HG03196 (cell line): ENCODE measurements at regions not wholly inside any gene's neighbourhood (a gene's known extent, or its start where the extent isn't known, plus 50 kb on each side); places are given as distances from the start of the nearest gene placed in this dataset.
"Not testable (repeated sequence)": the region's sequence is repeated elsewhere in the genome, so short reads cannot be mapped to it uniquely, and the experiment has no call there.

Experiments
- ATAC-seq: cut with Tn5 transposase; IDR thresholded peaks from one replicate; pipeline ENCODE4 v1.9.1; 2021; ENCODE audit not compliant: unreplicated experiment

DNA sequence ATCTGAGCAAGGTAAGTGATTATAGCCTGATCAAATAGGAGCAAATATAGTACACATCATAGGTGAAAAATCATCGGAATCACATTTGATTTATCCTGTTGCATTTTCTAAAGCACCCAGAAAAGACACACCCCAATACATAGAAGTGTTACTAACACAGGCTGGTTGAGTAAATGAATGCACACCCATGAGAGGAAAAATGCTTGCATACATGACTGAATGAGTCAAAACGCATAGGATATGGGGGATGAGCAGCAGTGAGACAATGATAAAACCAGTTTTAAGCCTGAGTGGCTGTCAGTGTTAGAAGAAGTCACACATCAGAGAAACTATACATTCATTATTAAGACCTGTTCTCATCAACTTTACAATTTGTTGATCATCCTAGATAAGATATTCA lies 449.6 kb upstream of the CDH20 start:
- ATAC-seq = no peak

DNA sequence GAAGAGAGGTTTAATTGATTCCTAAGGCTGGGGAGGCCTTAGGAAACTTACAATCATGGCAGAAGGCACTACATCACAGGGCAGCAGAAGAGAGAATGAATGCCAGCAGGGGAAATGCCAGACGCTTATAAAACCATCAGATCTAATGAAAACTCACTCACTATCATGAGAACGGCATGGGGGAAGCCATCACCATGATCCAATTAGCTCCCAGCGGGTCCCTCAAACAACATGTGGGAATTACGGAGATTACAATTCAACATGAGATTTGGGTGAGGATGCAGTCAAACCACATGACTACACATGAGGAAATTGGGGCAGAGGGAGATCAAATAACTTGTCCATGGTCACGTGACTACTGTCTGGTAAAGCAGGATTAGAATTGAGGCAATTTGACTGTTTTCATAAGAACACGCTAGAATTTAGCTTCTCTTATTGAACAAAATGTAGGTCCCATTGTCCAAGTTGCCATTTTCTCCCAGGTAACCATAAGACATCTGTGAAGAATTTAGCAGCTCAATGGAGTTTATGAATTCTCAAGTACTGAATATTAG lies 445.1 kb upstream of the CDH20 start:
- ATAC-seq = no peak

DNA sequence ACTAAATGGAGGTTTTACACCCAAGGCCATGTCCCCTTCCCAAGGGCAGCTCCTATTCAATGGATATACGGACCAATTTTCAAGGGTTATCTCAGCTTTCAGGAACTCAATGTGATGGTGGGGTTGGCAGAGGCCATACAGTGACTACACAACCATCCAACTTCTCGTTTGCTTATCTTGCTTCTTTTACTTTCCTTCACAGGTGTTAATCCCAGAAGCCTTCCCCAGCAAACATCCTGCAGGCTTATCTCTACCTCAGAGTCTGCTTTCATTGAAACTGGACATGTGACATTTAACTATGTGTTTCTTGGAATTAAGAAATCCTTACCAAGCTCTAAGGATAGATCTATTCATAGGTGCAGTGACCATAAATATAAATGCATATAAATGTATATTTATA lies 443.8 kb upstream of the CDH20 start:
- ATAC-seq = no peak

DNA sequence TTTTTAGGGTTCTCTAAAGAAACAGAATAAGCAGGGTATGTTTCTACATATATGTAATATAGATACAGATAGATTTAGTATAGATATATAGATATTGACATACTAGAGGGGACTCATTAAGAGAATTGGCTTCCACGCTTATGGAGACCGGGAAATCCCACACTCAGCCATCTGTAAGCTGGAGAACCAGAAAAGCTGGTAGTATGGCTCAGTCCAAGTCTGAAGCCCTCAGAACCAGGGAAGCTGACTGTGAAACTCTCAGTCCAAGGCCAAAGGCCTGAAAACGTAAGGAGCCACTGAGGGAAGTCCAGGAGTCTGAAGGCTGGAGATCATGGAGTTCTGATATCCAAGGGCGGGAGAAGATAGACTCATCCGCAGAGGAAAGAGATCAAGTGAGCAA lies 441.3 kb upstream of the CDH20 start:
- ATAC-seq = no peak

DNA sequence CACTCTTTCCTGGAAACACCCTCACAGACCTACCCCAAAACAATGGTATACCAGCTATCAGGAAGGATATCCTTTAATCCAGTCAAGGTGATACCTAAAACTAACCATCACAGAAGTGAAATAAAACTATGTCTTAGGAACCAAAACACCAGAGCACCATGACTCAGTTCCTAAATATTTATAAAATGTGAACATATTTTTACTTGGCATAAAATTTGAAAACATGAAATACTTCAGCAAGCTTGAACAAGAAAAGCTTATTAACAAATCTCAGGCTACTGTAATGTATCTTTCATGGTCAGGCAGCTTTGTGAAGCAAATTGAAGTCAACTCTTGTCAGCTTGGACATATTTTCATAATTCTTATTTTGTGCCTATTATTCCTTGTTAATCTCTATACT lies 440.8 kb upstream of the CDH20 start:
- no peak for ATAC-seq

DNA sequence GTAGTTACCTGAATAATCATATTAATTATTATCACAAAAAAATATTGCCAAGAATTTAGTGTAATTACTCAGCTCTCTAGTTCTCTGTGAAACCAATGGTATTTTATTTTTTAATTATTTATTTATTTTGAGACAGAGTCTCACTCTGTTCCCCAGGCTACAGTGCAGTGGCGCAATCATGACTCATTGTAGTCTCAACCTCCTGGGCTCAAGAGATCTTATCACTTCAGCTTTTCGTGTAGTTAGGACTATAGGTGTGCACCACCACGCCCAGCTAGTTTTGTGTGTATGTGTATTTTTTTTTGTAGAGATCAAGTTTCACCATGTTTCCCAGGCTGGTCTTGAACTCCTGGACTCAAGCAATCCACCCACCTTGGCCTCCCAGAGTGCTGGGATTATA lies 440.4 kb upstream of the CDH20 start:
- ATAC-seq = no peak

DNA sequence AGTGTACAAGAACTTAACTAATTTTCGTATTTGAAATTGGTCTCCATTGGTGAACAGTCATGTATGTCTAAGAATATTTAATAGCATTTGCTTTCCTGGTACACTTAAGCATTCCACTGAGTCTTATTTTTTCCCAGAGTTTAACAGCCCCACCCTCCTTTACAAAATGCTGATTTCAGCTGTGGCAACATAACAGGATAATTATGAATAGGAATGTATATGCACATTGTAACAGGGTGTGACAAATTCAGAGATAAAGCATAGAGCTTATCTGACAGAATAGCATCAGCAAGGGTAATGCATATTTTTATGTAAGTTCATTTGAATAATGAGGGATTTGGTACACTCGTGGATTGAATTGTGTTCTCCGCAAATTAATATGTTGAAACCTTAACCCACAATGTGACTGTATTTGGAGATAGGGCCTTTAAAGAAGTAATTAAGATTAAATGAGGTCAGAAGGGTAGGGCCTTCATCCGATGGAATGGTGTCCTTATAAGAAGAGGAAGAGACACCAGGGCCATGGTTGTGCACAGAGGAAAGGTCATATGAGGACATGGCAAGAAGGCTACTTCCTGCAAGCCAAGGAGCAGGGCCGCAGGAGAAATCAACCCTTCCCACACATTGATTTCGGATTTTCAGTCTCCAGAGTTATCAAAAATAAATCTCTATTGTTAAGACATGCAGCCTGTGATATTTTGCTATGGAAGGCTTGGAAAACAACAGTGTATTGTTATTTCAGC lies 439.7 kb upstream of the CDH20 start:
- ATAC-seq = no peak

DNA sequence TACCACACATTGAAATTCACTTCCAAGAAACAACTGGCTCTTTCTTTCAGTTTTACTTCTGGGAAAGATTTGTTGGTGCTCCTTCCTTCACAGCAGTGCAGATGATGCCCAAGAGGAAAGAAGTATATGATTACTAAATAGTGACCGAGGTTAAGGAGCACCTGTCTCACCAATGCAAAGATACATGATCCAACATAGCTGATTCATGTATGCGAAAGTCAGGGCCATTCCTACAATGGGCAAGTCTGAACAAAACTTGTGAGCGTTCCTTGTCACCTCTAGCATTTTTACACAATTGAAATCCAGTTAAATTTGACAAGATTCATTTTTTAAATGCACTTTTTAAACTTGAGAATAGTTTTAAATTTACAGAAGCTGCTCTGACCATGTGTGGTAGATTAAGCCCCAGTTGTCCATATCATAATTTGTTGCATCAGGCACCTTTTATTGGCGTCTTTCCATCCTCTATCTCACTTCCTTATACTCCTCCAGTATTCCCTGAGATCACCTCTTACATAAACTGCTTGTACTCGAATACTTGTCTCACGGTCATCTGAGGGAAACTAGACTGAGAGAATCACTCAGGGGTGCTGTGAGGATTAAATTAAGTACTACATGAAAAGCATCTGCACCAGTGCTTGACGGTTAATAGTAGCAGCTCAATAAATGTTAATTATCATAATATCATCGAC lies 438.8 kb upstream of the CDH20 start:
- no peak for ATAC-seq

DNA sequence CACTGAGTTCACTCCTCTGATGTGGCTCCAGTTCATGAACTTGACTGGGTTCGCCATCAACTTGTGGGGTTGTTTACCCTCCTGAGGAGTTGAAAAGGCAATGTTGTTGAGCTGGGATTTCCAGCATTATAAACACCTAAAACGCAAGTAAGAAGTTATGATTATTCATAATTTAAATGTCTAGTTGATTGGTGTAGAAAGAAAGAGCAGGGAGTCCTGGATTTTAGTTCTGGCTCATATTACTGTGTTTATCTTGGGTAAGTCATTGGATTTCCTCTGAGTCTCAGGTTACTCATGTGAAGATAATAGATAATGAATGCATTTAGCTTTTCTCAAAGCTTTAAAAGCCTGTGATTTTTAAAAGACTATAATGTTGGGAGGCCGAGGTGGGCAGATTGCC lies 438.0 kb upstream of the CDH20 start:
- ATAC-seq = no peak

DNA sequence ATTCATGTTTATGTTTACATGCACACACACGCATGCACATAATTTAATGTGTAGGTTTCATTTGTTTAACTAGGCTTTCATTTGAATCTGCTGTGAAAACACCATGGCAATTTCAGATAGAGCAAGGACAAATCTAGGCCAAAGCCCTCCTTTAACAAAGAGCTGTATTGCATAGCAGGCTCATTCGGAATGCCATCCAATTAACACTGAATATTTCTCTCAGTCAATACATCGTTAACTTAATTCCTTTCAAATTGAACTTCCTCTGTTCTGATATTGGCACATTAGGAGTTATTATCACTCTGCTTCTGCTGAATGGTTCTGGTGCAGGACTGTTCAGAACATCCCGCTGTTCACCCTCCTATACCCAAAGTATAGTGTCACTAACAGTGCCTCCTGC lies 435.1 kb upstream of the CDH20 start:
- no peak for ATAC-seq

DNA sequence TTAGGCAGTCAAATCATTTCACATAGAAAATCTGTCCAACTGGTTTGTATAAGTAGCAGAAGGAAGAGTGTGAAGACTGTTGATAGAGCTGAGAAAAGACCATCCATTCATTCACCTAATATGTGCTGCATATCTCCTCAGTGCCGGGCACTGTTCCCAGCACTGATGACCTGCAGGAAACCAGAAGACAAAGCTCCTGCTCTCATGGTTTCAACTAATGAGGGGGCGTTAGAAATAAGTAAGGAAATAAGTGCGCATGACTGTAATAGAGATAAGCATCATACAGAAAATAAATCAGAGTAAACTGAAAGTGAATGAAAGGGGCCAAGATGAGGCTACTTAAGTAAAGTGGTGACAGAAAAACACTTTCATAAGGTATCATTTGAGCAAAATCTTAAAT lies 427.5 kb upstream of the CDH20 start:
- ATAC-seq = no peak

DNA sequence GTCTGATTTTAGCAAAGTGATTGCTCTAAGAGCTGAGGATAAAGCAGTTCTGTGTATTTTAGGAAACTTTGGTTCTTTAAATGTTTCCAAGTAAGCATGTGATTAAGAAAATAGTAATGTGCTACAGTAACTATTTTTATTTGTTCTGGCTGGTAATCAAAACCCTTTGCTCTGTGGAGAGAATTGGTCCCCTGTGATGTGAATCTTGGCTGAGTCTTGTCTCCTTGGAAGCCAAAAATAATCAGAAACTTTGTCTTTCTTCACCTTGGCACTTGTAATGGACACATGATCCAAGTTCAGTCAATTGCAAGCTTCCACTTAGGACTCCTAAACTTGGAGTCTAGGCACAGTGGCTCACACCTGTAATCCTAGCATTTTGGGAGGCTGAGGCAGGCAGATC lies 422.7 kb upstream of the CDH20 start:
- no peak for ATAC-seq

DNA sequence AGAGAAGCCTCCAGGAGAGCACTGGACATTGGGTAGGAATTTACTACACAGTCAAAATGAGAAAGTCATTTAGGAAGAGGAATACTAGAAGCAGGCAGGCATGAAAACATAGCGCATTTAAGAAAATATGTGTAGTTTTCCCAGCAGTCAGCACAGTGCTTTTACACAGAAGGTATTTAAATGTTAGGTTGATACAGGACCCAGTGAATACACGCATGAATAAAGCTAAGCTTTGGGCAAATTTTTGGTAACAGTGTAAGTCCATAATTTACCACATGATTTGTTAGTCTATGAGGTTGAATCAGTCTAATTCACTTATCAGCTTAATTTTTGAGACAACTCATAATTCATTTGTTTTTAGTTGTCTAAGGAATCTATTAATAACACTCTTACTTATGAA lies 421.7 kb upstream of the CDH20 start:
- no peak for ATAC-seq

DNA sequence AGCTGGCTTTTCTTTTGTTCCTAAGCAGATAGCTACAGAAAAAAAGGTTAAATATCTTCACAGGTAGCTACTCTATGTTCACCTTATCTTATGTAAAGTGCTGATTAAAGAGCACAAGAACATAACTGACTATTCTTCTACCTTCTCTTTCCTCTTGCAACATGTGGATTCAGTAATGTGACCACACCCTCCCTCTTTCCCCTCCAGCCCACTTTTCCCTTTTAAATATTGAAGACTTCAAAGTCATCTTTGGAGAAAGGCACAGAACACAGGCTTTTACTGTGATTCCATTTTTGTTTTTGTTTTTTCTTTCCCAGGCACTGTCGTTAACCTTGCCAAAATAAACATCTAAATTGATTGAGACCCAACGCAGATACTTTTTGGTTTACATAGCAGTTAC lies 418.1 kb upstream of the CDH20 start:
- no peak for ATAC-seq

DNA sequence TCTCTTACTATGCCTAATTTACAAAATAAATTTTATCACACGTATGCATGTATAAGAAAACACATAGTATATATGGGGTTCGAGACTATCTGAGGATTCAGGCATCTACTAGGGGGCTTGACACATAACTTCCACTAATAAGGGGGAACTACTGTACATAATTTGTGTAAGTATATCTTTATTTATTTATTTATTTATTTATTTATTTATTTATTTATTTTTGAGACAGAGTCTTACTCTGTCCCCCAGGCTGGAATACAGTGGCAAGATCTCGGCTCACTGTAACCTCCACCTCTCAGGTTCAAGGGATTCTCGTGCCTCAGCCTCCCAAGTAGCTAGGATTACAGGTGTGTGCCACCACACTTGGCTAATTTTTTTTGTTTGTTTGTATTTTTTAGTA lies 414.4 kb upstream of the CDH20 start:
- ATAC-seq = not testable (repeated sequence)

DNA sequence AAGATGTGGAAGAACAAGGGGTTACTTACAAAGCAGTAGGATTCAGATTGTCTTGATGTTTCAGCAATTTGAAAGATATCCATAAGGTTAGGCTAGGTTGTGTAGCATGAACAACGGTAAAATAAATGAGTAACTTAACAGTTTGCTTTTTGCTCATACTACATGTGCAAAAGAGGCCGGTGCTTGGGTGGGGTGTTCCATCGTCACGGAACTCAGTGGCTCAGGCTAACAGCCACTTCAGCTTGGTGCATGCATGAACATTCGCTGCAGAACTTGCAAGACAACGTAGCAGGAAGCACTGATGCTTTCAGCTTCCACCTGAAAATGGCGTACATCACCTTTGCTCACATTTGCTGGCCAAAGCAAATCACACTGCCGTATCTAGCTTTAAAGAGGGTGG lies 407.3 kb upstream of the CDH20 start:
- no peak for ATAC-seq

DNA sequence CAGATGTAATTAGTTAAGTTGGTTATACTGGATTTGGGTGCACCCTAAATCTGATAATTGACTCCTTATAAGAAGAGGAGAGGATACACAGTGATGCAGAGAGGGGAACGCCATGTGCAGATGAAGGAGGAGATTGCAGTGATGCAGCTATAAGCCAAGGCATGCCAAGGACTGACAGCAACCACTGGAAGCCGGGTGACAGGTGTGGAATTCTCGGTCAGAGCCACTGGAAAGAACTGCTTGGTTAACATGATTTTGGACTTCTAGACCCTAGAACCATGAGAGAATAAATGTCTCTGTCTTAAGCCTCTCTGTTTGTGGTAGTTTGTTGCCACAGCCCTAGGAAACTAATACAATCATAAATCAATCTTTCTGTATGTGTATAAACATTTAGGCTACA lies 403.3 kb upstream of the CDH20 start:
- no peak for ATAC-seq

DNA sequence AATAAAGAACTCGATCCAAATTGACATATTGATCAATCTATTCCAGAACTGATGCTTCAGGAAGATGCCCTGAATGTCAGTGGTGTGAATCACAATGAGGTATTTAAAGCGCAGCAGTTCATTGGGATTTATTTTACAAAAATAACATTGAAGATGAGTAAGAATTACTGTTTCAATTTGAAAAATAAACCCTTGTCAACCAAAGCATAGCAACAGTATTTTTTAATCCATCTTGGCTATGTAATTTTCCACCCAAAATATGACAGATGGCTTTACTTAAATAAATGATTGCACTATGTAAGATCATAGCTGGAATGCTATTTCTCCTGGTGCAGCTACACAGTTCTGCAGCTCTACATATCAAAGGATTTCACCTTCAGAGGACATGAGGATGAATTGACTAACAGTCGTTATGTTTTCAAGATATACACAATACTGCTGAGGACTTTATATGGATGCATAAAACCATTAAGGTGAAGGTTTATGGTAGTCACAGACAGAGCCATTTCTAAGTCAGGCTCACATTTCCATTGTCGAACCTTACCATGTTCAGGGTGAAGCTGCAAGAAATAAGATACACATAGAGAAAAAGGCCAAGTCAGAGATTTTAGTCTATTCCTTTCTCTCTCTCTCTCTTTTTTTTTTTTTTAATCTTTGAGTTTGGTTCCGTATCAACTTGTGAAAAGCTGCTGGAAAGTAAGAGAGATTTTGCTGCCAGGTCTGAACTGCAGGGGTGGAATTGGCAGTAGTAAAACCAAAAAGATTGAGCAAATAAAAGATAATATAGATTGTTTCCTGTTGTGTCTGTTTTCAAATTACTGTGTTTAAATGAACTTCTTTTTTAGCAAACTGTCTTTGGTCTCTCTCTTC lies 398.0 kb upstream of the CDH20 start:
- ATAC-seq = no peak

DNA sequence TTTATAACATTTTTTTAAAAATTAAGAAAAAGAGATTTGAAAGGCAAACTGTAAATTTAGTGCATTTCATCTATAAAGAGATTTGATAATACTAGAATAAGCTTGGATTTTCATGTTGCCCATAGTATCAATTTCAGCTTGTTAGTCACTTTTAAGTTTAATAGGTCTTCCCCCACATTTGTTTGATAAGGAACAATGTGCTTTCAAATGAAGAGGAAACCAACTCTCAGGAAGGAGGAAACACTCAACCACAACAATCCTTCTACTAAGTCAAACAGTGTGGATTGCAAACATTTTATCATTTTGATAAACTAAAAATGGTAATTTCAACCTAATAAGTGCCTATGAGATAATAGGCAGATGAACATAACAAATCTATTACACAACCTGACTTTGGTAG lies 397.1 kb upstream of the CDH20 start:
- no peak for ATAC-seq

DNA sequence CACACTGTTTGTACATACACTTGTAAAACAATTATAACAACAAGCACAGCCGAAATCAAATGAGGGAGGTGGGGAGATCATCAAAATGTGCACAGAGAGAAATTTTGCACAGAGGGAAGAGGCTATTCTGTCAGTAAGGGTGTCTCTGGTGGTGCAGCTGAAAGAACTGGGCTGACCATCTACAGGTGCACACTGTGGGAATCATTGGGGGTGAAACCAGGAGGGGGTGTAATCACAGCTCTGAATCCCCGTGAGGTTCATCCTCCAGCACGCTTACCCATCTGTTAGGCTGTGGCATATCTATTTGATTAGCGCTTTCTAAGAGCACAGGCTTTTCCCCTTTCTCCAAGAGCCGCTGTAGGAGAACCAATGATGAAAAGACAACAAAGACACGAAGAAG lies 389.9 kb upstream of the CDH20 start:
- no peak for ATAC-seq

DNA sequence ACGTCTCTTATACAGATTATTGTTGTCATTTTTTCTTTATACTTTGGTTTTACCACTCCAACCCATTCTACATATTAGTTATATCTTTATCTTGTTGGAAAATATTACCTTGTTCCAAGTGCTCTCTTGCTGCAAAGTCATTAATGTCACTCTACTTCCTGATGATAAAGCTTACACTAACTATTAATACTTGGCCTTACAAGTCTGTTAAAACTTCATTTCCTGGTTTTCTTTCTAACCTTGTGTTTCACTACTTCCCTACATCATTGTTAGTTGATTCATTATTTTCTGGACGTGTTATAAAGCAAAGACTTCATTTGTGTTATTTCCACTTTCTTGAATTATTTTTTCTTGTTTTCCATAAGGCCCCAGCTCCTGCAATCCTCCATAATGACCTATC lies 382.6 kb upstream of the CDH20 start:
- no peak for ATAC-seq

DNA sequence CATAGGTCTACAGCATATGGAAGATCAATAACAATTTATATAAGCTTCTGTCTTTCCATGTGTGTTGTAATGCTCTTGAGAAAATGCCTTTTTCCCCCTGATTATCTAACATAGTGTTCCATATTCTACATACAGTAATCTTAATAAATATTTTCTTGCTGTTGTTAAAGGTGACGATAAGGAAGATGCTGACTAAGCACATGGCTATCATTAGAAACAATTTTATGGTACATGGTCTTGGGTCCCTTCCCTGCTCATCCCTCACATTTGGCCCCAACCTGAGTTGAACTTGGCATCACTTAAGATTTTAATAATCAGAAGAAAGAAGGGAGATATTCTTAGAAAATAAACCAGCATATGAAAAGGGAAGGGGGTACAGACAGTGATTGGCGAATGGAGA lies 382.1 kb upstream of the CDH20 start:
- no peak for ATAC-seq
